Globus pallidus (tissue), 1 donor: ENCODE measurements at regions not wholly inside any gene's neighbourhood (a gene's known extent, or its start where the extent isn't known, plus 50 kb on each side); places are given as distances from the start of the nearest gene placed in this dataset.
A peak's percentile ranks its signal among the peaks of the same experiment; 100 is the strongest.
"Not testable (repeated sequence)": the region's sequence is repeated elsewhere in the genome, so short reads cannot be mapped to it uniquely, and the experiment has no call there.

Experiments
- DNase-seq: peaks from one replicate; pipeline ENCODE4 v3.0.0-alpha.2; 2015; ENCODE audit warnings: low spot score

GRCh38 chr6:151671195-151671594, 136.3 kb upstream of the ESR1 start:
- DNase-seq = no peak

DNA sequence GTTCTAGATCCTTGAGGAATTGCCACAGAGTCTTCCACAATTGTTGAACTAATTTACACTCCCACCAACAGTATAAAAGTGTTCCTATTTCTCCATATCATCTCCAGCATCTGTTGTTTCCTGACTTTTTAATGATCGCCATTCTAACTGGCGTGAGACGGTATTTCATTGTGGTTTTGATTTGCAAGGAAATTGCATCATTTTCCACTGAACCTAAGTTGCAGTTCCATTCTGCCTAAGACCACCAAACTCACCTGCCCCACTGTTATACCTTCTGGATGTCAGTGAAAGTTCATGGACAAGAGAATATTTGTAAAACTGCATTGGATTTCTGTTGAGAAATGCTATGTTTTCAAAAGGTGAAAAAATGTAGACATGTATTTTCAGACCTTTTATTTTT, 132.9 kb upstream of the ESR1 start:
- DNase-seq = no peak

DNA sequence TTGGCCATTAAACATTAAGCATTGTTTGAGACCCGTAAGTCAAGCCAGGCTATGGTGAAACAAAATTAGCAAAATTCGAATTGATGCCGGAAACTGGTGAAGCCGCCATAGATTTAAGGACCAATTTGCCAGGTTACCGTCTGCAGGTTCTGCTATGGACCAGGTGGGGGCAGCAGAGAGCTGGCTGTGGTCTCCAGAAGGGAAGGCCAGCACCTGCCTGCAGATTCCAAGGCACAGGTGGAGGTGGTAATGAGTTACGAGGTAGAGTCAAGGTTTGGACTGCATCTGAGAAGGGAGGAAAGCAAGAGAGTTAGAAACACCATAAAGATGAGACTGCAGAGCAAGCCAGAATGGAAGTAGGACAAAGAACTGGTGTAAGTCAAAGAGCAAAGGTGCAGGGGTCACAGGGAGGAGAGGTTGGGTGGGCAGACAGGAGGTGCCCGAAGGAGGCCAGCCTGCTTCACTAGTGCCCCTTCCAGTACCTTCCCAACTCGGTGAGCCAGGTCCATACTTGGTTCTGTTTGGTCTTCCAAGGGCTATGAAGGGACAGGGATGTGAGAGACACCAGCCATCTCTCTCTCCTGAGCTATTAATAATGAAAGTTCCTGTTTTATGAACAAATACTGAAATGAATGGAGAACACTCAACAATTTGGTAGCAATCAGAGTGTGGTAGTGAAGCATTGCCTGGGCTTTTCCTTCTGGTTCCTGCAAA, 131.6 kb upstream of the ESR1 start:
- no peak for DNase-seq

GRCh38 chr6:151676460-151676945, 131.0 kb upstream of the ESR1 start:
- no peak for DNase-seq

DNA sequence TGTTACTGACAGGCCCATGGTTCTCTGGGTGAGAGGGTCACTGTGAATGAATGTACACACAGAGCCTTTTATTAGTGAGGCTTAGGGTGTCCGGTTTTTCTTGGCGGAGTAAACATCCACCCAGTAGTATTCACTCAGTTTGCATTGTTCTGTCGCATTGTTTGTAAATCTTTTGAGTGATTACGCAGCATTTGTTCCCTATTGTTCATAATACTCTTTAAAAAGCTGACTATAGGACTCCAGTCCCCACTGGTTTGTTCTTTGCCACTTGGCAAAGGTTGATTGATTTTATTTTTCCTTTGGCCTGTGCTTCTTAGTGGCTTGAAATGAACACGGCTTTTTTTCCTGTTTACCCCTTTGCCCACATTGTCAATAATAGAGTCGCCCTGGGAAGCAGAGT, 130.1 kb upstream of the ESR1 start:
- DNase-seq = no peak

DNA sequence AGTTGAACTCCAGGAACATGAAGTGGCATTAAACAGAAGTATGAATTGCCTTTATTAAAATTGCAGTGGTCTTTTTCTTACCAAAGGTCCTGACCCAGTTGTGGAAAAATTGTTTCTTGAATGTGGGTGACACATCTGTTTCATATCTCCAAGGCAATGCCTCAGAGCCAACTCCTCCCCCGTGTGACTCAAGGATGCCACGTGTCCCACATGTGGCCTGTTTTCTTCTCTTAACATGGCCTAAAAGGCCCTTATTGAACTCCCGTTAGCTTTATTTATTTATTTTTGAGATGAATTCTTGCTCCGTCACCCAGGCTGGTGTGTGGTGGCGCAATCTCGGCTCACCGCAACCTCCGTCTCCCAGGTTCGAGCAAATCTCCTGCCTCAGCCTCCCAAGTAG, 128.4 kb upstream of the ESR1 start:
- no peak for DNase-seq

DNA sequence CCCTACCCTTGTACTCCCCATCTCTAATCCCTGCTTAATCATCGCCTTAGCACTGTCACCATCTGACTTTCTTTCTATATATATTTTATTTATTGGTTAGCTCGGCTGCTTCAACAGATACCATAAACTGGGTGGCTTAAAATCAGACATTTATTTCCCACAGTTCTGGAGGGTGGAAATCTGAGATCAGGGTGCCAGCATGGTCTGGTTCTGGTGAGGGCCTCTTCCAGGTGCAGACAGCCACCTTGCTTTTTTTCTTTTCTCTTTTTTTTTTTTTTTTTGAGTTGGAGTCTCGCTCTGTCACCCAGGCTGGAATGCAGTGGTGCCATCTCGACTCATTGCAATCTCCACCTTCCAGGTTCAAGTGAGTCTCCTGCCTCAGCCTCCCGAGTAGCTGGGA, 127.5 kb upstream of the ESR1 start:
- DNase-seq = no peak

GRCh38 chr6:151680846-151681432, 126.5 kb upstream of the ESR1 start:
- DNase-seq = no peak

- no peak for DNase-seq
These were observed 125.9 kb upstream of the ESR1 start for GRCh38 chr6:151681433-151682059.

DNA sequence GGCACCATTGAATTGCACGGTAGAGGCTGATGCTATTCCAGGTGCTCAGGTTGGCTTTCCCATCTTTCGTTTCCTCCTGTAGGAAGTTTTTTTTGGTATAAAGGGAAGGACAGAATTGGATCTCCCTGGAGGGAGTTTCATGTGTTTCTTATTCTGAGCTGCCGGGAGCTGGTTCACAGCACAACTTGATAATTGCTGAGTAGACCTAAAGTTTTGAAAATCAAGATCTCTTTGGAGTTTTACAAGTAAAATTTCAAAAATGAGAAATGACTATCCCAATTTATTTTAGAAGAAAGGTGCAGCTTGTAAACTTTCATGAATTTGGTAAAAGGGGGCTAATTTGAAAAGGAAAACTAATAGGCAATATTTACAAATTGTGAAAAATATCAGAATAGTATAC, 125.2 kb upstream of the ESR1 start:
- DNase-seq = no peak

DNA sequence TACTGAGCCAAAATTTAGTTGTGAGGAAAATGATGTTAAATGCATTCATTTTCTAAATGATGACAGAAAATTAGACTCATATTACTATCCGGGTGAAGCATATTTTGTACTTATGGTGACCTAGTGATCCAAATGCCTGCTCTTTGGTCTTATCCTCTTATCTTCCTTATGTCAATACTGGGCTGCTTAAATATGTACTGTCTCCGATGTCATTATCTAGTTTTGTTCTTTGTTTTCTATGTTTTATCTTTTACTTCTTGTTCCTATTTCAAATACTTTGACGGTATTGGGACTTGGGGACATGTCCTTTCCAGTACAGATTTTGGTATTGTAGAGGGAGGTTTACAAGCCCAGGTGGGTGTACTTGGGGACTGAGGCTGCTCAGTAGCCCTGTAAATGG, 124.6 kb upstream of the ESR1 start:
- DNase-seq = no peak

GRCh38 chr6:151683381-151683780, 124.1 kb upstream of the ESR1 start:
- no peak for DNase-seq

DNA sequence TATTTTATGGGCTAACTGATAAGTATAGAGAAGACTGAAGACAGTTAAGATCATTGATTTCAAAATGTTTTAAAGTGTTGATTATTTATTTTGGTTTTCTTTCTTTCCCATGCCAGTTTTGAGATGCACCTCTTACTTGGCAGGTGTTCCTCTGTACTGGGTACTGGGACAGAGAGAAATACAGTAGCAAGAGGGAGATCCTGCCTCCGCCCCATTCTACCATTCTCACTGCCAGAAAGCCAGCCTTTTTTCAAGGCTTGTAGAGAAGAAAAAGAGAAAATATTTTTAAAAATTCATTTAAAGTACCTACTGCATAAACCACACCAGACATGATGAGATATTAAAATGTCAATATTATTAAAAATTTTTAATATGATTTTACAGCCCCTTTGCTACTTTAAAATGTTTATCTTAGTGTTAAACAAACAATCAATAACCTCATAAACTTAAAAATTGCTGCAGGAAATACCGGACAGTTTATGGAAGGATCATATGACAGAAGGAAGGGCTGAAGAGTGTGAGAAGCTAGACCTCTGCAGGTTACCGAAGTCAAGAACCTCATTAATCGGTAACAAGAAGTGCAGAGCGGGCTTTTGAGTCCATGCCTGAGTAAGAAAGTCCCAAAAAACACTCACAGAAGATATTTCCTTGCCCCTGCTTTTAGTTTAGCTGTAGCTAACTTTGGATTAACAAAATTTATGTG, 117.8 kb upstream of the ESR1 start:
- DNase-seq = no peak

GRCh38 chr6:151690303-151690702, 117.2 kb upstream of the ESR1 start:
- peak; percentile 15 for DNase-seq

GRCh38 chr6:151690768-151691562, 116.5 kb upstream of the ESR1 start:
- DNase-seq = peak; percentile 33

DNA sequence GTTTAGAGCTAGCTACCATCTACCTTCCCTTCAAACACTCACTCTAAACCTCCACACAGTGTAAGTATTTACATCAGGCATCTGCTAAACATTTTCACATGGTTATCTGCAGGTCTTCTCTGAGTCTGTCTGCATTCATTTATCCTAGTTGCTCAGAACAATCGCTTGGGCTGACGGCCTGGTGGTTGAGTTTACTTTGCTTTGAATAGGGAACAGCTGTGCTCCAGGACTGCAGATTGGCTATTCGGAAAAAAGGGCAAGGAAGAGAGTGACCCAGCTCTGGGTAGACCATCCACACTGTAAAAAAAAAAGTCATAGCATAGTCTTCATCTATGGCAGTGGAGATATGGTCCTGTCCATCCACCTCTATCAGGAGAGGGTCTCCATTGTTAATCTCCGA, 115.3 kb upstream of the ESR1 start:
- no peak for DNase-seq

DNA sequence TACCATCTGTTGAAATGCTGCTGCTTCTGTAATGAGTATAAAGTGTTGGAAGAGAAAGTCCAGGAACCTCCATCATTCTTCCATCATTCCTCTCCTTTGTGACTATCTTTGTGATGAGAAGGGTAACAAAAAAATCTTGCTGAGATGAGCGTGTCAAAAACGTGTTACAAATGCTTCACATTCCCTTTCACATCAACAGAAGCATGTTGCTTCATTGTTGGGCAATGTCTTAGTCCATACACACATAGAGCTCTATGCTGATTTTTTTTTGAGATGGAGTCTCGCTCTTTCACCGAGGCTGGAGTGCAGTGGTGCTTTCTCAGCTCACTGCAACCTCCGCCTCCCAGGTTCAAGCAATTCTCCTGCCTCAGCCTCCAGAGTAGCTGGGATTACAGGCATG, 114.1 kb upstream of the ESR1 start:
- DNase-seq = no peak

DNA sequence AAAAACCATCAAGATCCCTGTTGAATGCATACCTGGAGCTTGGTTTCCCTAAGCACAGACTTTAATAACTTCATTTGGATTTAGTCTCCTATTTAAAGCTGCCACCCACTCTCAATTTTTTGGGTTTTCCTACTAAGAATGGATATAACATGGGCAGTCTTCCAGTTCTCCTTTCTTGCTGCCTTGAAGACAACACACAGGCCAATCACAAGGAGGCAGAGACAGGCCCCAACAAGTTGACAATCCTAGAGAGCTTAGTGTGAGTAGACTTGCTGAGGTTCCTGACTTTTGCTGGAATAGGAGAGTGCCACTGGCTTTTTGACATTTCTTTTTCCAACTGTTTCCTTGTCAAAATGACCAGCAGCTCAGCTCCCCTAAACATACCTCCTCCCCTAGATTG, 112.3 kb upstream of the ESR1 start:
- no peak for DNase-seq

- not testable (repeated sequence) for DNase-seq
These were observed 111.2 kb upstream of the ESR1 start for GRCh38 chr6:151696302-151696701.

DNA sequence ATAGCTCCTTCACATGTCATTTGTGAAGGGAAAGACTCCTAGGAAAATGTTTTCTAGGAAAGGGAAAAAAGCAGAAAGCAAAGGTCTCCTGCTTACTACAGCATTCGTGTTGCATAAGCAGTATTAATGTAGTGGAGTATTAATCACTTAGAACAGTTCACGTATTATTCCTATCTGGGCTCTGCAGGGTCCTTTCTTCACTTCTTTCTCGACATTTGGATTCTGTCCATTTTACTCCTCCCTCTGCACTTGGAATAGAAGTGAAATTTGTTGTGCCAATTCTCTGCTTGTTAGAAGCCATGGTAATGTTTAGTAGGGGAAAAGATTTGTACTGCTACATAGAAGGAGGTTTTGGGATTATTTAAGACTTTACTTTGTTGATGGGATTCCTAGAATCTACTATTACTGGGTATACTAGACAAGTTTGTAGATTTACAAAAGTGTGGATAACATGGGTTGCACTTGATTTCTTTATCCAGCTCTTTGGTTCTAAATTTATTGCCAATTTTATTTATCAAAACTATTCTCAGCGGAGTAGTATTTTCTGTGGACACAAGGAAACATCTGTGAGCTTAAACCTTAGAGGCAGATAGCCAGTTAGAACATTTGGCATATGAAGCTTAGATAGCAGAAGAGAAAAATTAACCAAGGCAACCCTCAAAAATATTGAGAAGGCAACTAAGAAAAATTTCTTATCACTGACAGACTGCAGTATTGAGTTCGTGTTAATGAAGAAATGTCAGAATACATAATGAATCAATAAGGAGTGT, 108.4 kb upstream of the ESR1 start:
- DNase-seq = no peak

GRCh38 chr6:151699719-151700118, 107.8 kb upstream of the ESR1 start:
- DNase-seq = no peak
